ENCODE measurements at regions not wholly inside any gene's neighbourhood (a gene's known extent, or its start where the extent isn't known, plus 50 kb on each side); places are given as distances from the start of the nearest gene placed in this dataset.

DNA sequence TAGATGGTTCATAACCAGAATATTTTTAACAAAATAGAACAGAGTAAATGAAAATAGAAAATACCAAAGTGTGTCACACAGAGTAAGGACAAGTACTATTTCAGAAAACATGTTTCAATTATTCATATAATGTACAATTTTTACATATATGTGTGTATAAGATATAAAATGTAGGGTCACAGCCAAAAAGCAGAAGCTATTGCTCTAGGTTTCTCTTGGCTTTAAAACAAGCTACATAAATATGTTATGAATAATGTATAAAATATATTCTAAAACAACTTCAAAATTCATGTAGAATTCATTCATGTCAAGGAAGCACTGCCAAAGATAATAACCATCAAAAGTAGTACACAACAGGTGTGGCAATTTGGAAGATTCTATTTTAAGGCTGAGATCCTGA lies 218.2 kb downstream of the TTC32 start:
- H3K4me3 Mint-ChIP-seq, result no peak overlapping the region
- TF ChIP-seq, protein P1, sequence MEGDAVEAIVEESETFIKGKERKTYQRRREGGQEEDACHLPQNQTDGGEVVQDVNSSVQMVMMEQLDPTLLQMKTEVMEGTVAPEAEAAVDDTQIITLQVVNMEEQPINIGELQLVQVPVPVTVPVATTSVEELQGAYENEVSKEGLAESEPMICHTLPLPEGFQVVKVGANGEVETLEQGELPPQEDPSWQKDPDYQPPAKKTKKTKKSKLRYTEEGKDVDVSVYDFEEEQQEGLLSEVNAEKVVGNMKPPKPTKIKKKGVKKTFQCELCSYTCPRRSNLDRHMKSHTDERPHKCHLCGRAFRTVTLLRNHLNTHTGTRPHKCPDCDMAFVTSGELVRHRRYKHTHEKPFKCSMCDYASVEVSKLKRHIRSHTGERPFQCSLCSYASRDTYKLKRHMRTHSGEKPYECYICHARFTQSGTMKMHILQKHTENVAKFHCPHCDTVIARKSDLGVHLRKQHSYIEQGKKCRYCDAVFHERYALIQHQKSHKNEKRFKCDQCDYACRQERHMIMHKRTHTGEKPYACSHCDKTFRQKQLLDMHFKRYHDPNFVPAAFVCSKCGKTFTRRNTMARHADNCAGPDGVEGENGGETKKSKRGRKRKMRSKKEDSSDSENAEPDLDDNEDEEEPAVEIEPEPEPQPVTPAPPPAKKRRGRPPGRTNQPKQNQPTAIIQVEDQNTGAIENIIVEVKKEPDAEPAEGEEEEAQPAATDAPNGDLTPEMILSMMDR (IDR thresholded peaks at IDR 0.05), result no peak
- no peaks in the 10 kb centered on the region for H3K36me3 Mint-ChIP-seq (ENCODE audit: low read depth)
- no peak for DNase-seq
- H3K27me3 Mint-ChIP-seq (ENCODE audit: low read depth, poor library complexity), result peaks cover 8% of the 10 kb centered on the region
- H3K9me3 Mint-ChIP-seq, result no peaks in the 10 kb centered on the region
- no peak overlapping the region for H3K27ac Mint-ChIP-seq
- H3K4me1 Mint-ChIP-seq, result peaks cover 17% of the 10 kb centered on the region

DNA sequence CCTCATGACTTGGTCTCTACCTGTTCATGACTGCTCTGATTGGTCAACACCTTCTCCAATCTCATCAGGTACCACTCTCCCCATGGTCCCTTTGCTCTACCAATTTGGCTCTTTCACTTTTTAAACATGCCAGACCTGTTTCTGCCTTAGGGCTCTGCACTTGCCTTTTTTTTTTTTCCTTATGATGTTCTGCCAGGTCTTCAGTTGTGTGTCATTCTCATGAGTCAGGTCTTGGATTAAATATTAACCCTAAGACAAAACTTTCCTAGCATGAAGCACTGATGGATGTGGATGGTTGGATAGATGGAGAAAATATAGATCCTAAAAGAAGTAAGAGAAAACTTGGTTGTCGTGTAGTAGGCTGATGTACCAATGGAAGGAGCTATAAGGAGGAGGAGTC lies 219.3 kb downstream of the TTC32 start:
- H3K36me3 Mint-ChIP-seq (ENCODE audit: low read depth), result no peaks in the 10 kb centered on the region
- H3K27ac Mint-ChIP-seq, result no peak overlapping the region
- no peak overlapping the region for H3K4me3 Mint-ChIP-seq
- H3K27me3 Mint-ChIP-seq (ENCODE audit: low read depth, poor library complexity), result peaks cover 7% of the 10 kb centered on the region
- DNase-seq, result no peak
- H3K9me3 Mint-ChIP-seq, result no peaks in the 10 kb centered on the region
- H3K4me1 Mint-ChIP-seq, result peaks cover 19% of the 10 kb centered on the region
- TF ChIP-seq, protein P1 (IDR thresholded peaks at IDR 0.05), result no peak

DNA sequence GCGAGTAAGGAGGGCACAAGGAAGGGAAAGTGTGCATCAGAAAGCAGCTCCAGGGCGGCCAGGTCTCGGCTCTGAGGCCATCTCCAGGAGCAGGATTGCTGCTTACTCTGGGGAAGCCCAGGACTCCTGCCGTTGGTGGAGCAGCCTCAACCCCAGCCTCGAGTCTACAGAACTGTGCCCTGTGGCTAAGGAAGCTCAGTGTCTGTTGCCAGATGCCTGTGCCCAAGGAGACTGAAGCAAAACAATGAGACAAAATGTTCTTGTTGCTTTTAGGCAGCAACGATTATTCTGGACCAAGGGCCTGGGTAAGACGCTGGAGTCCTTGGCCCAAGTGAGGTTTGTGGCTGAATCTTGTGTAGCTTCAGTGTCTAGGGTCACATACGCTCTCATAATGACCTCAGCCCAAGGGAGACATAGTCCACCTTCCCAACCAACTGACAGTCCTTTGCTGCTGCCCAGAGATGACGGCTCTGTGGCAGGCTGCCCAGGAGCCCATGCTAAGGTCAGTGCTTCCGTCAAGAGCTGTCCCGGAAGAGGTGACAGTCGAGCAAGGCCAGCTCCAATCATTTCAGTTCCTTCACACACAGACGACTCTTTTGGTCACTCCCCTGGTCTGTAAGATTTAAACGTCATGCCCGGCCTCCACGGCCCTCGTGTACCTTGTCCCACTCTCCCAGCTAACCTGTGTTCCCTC lies 223.8 kb downstream of the TTC32 start:
- H3K36me3 Mint-ChIP-seq (ENCODE audit: low read depth), result no peaks in the 10 kb centered on the region
- H3K27me3 Mint-ChIP-seq (ENCODE audit: low read depth, poor library complexity), result no peaks in the 10 kb centered on the region
- H3K4me3 Mint-ChIP-seq, result no peak overlapping the region
- no peak for DNase-seq
- H3K27ac Mint-ChIP-seq, result no peak overlapping the region
- TF ChIP-seq, protein P1 (IDR thresholded peaks at IDR 0.05), result no peak
- no peaks in the 10 kb centered on the region for H3K9me3 Mint-ChIP-seq
- H3K4me1 Mint-ChIP-seq, result peaks cover 47% of the 10 kb centered on the region

DNA sequence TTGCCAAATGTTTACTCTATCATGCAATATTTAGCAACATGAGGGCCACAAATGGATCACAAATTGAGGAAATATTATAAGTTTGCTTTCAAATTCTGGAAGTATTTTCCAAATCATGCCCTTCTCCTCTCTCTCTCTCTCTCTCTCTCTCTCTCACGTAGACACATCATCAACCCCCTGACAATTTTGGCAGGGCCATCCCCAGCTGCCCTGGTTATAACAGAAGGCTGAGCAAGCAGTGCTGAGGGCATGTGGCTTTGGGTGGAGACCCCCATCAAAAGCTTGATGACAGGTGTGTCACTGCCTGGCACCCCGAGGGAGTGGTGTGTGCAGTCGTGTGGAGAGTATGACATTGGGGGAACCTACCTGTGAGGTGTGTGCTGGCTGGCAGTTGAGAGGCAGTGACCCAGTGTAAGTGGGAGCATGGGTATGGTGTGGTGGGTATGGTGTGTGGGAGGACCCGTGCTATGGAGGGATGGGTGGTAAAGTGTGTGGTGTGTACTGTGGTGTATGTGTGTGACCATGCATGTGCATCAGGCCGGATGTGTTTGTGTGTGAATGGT lies 224.5 kb downstream of the TTC32 start:
- H3K27ac Mint-ChIP-seq, result no peak overlapping the region
- H3K27me3 Mint-ChIP-seq (ENCODE audit: low read depth, poor library complexity), result no peaks in the 10 kb centered on the region
- no peaks in the 10 kb centered on the region for H3K9me3 Mint-ChIP-seq
- TF ChIP-seq, protein P1 (IDR thresholded peaks at IDR 0.05), result no peak
- no peak overlapping the region for H3K4me3 Mint-ChIP-seq
- no peak for DNase-seq
- H3K36me3 Mint-ChIP-seq (ENCODE audit: low read depth), result no peaks in the 10 kb centered on the region
- H3K4me1 Mint-ChIP-seq, result peaks cover 54% of the 10 kb centered on the region

DNA sequence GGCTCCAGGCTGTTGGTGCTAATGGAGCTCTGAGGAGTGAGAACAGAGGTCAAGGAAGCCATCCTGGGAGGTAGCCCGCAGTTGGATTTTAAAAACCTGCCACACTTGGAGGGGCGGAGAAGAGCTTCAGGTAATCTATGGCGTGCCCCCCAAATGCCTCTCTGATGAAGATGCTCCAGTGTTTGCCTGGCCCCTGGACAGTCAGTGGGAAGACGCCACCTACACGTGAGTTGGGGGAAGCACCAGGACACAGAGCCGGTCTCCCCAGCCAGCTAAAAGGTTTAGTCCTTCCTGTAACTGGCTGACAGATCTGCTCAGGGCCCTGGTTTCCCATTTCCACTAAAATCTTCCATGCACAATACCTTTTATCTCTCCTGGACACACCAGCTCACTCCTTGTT lies 225.0 kb downstream of the TTC32 start:
- Mint-ChIP-seq H3K36me3 (ENCODE audit: low read depth) (no peaks in the 10 kb centered on the region), H3K27ac (no peak overlapping the region), H3K4me3 (peak overlapping the region; percentile 10), H3K9me3 (no peaks in the 10 kb centered on the region), H3K27me3 (ENCODE audit: low read depth, poor library complexity) (no peaks in the 10 kb centered on the region), H3K4me1 (peaks cover 59% of the 10 kb centered on the region)
- TF ChIP-seq, protein P1 (IDR thresholded peaks at IDR 0.05), result no peak
- DNase-seq, result no peak
